Mucosa of descending colon (tissue), 3 donors: ENCODE measurements at regions not wholly inside any gene's neighbourhood (a gene's known extent, or its start where the extent isn't known, plus 50 kb on each side); places are given as distances from the start of the nearest gene placed in this dataset.

ENCODE experiments used
- ATAC-seq: fragments of 200-7000 bp; cut with Tn5 transposase; one replicate; pipeline ENCODE4 v1.9.1; 2020; ENCODE audit warnings: mild to moderate bottlenecking, moderate library complexity
- DNase-seq, 3 donors: peaks; one replicate each; pipeline ENCODE4 v3.0.0-alpha.2; 2020
- H3K36me3 ChIP-seq: fragments of 200-600 bp; one replicate; pipeline ENCODE4 v1.8.0; 2021; ENCODE audit warnings: low read depth, mild to moderate bottlenecking
- H3K4me1 ChIP-seq: fragments of 200-600 bp; one replicate; pipeline ENCODE4 v1.8.0; 2021; ENCODE audit warnings: low read depth, mild to moderate bottlenecking
- H3K4me3 ChIP-seq: fragments of 200-600 bp; one replicate; pipeline ENCODE4 v1.8.0; 2021; ENCODE audit warnings: mild to moderate bottlenecking
- H3K9me3 ChIP-seq: fragments of 200-600 bp; one replicate; pipeline ENCODE4 v1.8.0; 2021; ENCODE audit warnings: mild to moderate bottlenecking
- intact Hi-C, 2 donors: fragments of 100-400 bp; cut with DNase I in 1 of 2; cut with micrococcal nuclease in 1 of 2; formaldehyde crosslinking; loops; one replicate each; pipeline versions ENCODE4 v1.11.0 to v1.11.1; 2022; cut with DNase I, micrococcal nuclease
- TF ChIP-seq, protein P1 (sequence below): fragments of 200-600 bp; IDR thresholded peaks from one replicate; pipeline ENCODE4 v1.8.0; 2022; ENCODE audit warnings: antibody characterized with exemption, mild to moderate bottlenecking
- donor health status: DM: no; HTN: no; CAD: no; lungs with moderate emphysema.
- donor health status: DM: no; HTN: no; CAD: no.
- donor health status: DM: no; HTN: yes; CAD: no.

DNA sequence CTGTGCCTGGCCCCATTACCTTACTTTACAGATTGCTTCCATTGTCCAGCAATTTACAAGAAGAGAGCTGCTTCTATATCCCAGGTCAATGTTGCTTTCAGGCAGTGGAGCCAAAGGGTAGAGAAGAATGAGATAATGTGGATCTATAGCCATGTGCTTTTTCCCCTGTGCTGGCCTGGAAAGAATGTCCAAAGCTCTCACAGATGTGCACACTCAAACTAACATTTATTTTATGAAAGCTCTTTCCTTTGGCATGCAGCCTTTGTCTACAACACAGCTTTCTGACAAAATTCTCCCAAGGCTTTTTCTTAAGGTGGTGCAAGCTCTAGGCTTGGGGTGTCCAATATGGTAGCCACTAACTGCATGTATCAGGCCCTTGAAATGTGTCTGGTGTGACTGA is 217.3 kb downstream of the LRRC70 start:
- H3K4me3 ChIP-seq = no peak overlapping the region
- intact Hi-C loops = no loop called here
- TF ChIP-seq, protein P1, sequence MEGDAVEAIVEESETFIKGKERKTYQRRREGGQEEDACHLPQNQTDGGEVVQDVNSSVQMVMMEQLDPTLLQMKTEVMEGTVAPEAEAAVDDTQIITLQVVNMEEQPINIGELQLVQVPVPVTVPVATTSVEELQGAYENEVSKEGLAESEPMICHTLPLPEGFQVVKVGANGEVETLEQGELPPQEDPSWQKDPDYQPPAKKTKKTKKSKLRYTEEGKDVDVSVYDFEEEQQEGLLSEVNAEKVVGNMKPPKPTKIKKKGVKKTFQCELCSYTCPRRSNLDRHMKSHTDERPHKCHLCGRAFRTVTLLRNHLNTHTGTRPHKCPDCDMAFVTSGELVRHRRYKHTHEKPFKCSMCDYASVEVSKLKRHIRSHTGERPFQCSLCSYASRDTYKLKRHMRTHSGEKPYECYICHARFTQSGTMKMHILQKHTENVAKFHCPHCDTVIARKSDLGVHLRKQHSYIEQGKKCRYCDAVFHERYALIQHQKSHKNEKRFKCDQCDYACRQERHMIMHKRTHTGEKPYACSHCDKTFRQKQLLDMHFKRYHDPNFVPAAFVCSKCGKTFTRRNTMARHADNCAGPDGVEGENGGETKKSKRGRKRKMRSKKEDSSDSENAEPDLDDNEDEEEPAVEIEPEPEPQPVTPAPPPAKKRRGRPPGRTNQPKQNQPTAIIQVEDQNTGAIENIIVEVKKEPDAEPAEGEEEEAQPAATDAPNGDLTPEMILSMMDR = no peak
- DNase-seq = no peak
- no peaks in the 10 kb centered on the region for H3K36me3 ChIP-seq
- peaks cover 26% of the 10 kb centered on the region for H3K9me3 ChIP-seq
- no peaks in the 10 kb centered on the region for H3K4me1 ChIP-seq
- no peak for ATAC-seq

DNA sequence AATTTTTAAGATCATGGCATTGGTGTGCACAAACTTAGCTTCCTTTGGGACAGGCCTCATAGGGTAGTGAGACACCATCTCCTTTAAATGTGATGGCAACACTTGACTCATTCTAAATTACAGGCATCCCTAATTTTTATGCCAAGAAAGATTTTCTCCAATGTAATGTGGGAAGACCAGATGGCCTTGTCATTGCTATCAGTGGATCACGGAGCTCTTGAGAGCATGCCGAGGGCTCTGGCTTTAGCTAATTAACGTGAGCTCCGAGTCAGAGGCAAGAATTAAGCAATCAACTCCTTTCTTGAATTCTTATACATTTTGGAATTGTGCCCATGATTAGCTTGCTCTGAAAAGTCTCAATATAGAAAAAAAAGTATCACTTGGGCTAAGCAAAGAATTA is 215.8 kb downstream of the LRRC70 start:
- intact Hi-C loops = no loop called here
- no peaks in the 10 kb centered on the region for H3K4me1 ChIP-seq
- ATAC-seq (no peak), DNase-seq (no peak)
- TF ChIP-seq, protein P1 = no peak
- no peaks in the 10 kb centered on the region for H3K36me3 ChIP-seq
- H3K4me3 ChIP-seq = no peak overlapping the region
- peaks cover 26% of the 10 kb centered on the region for H3K9me3 ChIP-seq

DNA sequence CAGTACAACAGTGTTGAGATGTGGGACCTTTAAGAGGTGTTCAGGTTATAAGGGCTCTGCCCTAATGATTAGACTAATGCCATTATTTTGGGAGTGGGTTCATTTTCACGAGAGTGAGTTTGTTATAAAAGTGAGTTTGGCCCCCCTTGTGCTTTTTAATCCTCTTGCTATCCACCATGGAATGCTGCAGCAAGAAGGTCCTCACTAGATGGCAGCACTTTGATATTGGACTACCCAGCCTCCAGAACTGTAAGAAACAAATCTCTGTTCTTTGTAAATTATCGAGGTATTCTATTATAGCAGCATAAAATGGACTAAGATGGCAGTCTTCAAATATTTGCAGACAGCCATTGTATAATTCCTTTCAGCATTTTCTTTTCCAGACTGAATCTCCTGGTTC is 212.4 kb downstream of the LRRC70 start:
- peaks cover 3% of the 10 kb centered on the region for H3K9me3 ChIP-seq
- TF ChIP-seq, protein P1 = no peak
- no peak for ATAC-seq
- no peaks in the 10 kb centered on the region for H3K36me3 ChIP-seq
- intact Hi-C loops = no loop called here
- DNase-seq = no peak
- H3K4me3 ChIP-seq = no peak overlapping the region
- H3K4me1 ChIP-seq = no peaks in the 10 kb centered on the region

DNA sequence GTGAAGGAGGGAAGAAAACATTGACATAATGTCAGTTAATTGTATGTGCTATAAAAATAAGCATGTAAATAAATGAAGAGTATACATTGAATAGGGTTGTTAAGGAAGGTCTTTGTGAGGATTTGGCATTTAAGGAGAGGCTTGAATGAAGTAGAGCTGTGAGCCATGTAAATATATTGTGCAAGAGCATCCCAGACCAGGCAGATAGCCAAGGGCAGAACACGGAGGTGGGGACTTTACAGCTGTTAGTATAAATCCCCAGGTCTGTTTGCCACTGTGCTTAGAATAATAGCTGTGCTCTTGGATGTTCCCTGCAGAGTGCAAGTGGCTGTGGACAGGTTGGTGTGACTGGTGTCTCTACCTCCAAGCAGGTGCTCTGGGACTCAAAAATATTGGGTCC is 211.7 kb downstream of the LRRC70 start:
- no peaks in the 10 kb centered on the region for H3K9me3 ChIP-seq
- TF ChIP-seq, protein P1 = no peak
- intact Hi-C loops = no loop called here
- H3K4me3 ChIP-seq = no peak overlapping the region
- no peaks in the 10 kb centered on the region for H3K36me3 ChIP-seq
- no peak for ATAC-seq
- no peak for DNase-seq
- H3K4me1 ChIP-seq = no peaks in the 10 kb centered on the region

DNA sequence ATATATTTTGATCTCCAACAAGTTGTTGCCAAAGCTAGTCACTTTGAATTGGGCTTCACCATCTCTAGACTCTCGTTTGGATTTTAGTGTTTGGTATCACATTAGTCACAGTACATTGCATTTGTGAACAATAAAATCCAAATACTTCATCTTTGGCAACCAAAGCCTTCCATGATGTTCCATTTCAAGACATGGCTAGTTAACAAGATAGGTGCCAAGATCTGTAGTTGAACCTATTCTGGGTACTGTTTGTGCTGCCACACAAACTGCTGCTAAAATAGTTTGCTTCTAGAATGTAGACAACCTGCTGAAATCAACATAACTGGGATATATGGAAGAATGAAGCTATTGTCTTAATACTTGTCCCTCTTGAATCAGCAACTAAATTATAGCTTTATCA is 207.5 kb downstream of the LRRC70 start:
- H3K36me3 ChIP-seq = no peaks in the 10 kb centered on the region
- ATAC-seq (no peak), DNase-seq (no peak)
- no peak overlapping the region for H3K4me3 ChIP-seq
- TF ChIP-seq, protein P1 = no peak
- H3K9me3 ChIP-seq = no peaks in the 10 kb centered on the region
- no peaks in the 10 kb centered on the region for H3K4me1 ChIP-seq
- intact Hi-C loops = no loop called here

DNA sequence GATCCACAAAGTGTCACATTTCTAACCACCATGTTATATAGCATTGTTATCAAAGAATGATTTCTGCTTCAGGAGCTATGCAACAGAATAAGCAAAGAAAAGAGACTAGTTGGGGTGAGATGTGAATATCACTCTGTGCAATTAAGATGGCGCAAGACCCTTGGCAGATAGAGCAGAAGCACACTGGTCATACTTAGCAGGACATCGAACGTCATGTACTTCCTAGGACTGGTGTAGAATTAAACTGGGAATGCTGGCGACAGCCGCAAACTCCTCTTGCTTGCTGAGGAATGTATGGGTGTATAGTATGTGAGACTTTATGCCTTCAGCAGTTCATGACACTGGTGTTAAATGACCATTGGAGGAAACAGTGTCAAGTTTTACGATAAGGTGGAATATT is 207.0 kb downstream of the LRRC70 start:
- DNase-seq (no peak), ATAC-seq (no peak)
- H3K4me3 ChIP-seq = no peak overlapping the region
- no peaks in the 10 kb centered on the region for H3K36me3 ChIP-seq
- intact Hi-C loops = no loop called here
- no peaks in the 10 kb centered on the region for H3K4me1 ChIP-seq
- no peaks in the 10 kb centered on the region for H3K9me3 ChIP-seq
- TF ChIP-seq, protein P1 = no peak
